Astrocyte of the cerebellum (primary cell): ENCODE measurements at regions not wholly inside any gene's neighbourhood (a gene's known extent, or its start where the extent isn't known, plus 50 kb on each side); places are given as distances from the start of the nearest gene placed in this dataset.

Source experiments
- DNase-seq: peaks from one replicate; pipeline ENCODE4 v3.0.0-alpha.2; 2011; ENCODE audit warnings: low read depth
- H3K4me3 ChIP-seq: 2 replicates; pipeline ENCODE4 v1.5.1; 2011; ENCODE audit warnings: mild to moderate bottlenecking, low read depth, low read length, moderate library complexity
- CTCF ChIP-seq: IDR thresholded peaks from 2 replicates; pipeline ENCODE4 v1.5.1; 2012; ENCODE audit warnings: low read length, low read depth, moderate library complexity, mild to moderate bottlenecking; ENCODE audit errors: missing control alignments
- in situ Hi-C: cut with HindIII; loops from 2 replicates; pipeline ENCODE4 v1.10.0; 2017; ENCODE audit warnings: low sequenced_read_pairs

GRCh38 chr18:73270920-73271634 lies 403.3 kb upstream of the NETO1 start:
- in situ Hi-C loops: no loop called here
- TF ChIP-seq CTCF: no peak

GRCh38 chr18:73264562-73264921 lies 396.8 kb upstream of the NETO1 start:
- in situ Hi-C loops: no loop called here
- no peak for TF ChIP-seq CTCF
- H3K4me3 ChIP-seq: no peak overlapping the region
- DNase-seq: no peak

More at GRCh38 chr18:73270920-73271634, 403.3 kb upstream of the NETO1 start:
- H3K4me3 ChIP-seq: no peak overlapping the region
- DNase-seq: no peak

- H3K4me3 ChIP-seq: no peak overlapping the region
- in situ Hi-C loops: no loop called here
- DNase-seq: no peak
- no peak for TF ChIP-seq CTCF
These were observed 394.1 kb upstream of the NETO1 start for GRCh38 chr18:73261923-73262322.

GRCh38 chr18:73261243-73261642 lies 393.5 kb upstream of the NETO1 start:
- H3K4me3 ChIP-seq: no peak overlapping the region
- no peak for DNase-seq
- TF ChIP-seq CTCF: no peak
- in situ Hi-C loops: no loop called here

- no peak overlapping the region for H3K4me3 ChIP-seq
- in situ Hi-C loops: no loop called here
- TF ChIP-seq CTCF: no peak
- no peak for DNase-seq
These were observed 390.7 kb upstream of the NETO1 start for GRCh38 chr18:73258375-73259087.

- H3K4me3 ChIP-seq: no peak overlapping the region
- TF ChIP-seq CTCF: no peak
- in situ Hi-C loops: no loop called here
- no peak for DNase-seq
These were observed 386.8 kb upstream of the NETO1 start for GRCh38 chr18:73254564-73254963.
